Upper lobe of right lung (tissue), 1 donor: ENCODE measurements at regions not wholly inside any gene's neighbourhood (a gene's known extent, or its start where the extent isn't known, plus 50 kb on each side); places are given as distances from the start of the nearest gene placed in this dataset.

Experiments
- ATAC-seq: fragments of 200-7000 bp; cut with Tn5 transposase; one replicate; pipeline ENCODE4 v1.9.1; 2020; ENCODE audit warnings: mild to moderate bottlenecking, moderate library complexity
- DNase-seq: peaks from one replicate; pipeline ENCODE4 v3.0.0-alpha.2; 2020
- H3K27ac ChIP-seq: fragments of 200-600 bp; one replicate; pipeline ENCODE4 v1.8.0; 2022
- H3K27me3 ChIP-seq: fragments of 200-600 bp; one replicate; pipeline ENCODE4 v1.8.0; 2022; ENCODE audit warnings: mild to moderate bottlenecking
- H3K36me3 ChIP-seq: fragments of 200-600 bp; one replicate; pipeline ENCODE4 v1.8.0; 2022
- H3K4me1 ChIP-seq: fragments of 200-600 bp; one replicate; pipeline ENCODE4 v1.8.0; 2022
- H3K4me3 ChIP-seq: fragments of 200-600 bp; one replicate; pipeline ENCODE4 v1.8.0; 2022; ENCODE audit warnings: mild to moderate bottlenecking
- H3K9me3 ChIP-seq: fragments of 200-600 bp; one replicate; pipeline ENCODE4 v1.8.0; 2022
- intact Hi-C: fragments of 100-400 bp; cut with DNase I; formaldehyde crosslinking; loops from one replicate; pipeline ENCODE4 v1.11.0; 2022
- TF ChIP-seq, protein P1 (sequence below): fragments of 200-600 bp; IDR thresholded peaks from one replicate; pipeline ENCODE4 v1.8.0; 2022; ENCODE audit warnings: antibody characterized with exemption
- donor health status: DM: no; HTN: yes; CAD: no; lungs with severe emphysema.

GRCh38 chr3:144049374-144049773, 77.8 kb downstream of the DIPK2A start:
- Histone ChIP-seq H3K4me1 (no peaks in the 10 kb centered on the region), H3K27ac (no peak overlapping the region), H3K27me3 (no peaks in the 10 kb centered on the region), H3K9me3 (no peaks in the 10 kb centered on the region), H3K4me3 (no peak overlapping the region), H3K36me3 (no peaks in the 10 kb centered on the region)
- no peak for DNase-seq
- TF ChIP-seq, protein P1, sequence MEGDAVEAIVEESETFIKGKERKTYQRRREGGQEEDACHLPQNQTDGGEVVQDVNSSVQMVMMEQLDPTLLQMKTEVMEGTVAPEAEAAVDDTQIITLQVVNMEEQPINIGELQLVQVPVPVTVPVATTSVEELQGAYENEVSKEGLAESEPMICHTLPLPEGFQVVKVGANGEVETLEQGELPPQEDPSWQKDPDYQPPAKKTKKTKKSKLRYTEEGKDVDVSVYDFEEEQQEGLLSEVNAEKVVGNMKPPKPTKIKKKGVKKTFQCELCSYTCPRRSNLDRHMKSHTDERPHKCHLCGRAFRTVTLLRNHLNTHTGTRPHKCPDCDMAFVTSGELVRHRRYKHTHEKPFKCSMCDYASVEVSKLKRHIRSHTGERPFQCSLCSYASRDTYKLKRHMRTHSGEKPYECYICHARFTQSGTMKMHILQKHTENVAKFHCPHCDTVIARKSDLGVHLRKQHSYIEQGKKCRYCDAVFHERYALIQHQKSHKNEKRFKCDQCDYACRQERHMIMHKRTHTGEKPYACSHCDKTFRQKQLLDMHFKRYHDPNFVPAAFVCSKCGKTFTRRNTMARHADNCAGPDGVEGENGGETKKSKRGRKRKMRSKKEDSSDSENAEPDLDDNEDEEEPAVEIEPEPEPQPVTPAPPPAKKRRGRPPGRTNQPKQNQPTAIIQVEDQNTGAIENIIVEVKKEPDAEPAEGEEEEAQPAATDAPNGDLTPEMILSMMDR: no peak
- intact Hi-C loops: no loop called here
- ATAC-seq: no peak

DNA sequence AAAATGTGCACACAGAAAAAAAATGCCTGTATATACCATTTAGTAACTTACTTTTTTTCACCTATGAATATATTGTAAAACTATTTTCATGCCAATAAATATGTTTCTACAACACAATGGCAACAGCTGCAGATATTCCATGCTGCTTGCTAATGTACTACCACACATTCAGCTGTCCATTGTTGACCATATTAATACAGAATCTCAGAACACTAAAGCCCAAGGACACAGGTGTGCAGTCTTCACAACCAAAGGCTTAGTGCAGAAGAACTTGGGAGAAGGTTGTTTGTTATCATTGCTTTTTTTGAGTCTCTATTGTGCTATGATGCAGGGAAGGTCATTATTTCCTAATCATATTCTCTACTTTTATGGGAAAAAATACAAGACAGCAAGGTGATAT, 79.6 kb downstream of the DIPK2A start:
- Histone ChIP-seq H3K9me3 (no peaks in the 10 kb centered on the region), H3K27me3 (no peaks in the 10 kb centered on the region), H3K27ac (no peak overlapping the region), H3K36me3 (no peaks in the 10 kb centered on the region), H3K4me1 (no peaks in the 10 kb centered on the region), H3K4me3 (no peak overlapping the region)
- intact Hi-C loops: no loop called here
- TF ChIP-seq, protein P1: no peak
- ATAC-seq (no peak), DNase-seq (no peak)

GRCh38 chr3:144052275-144052674, 80.7 kb downstream of the DIPK2A start:
- Histone ChIP-seq H3K4me3 (no peak overlapping the region), H3K9me3 (no peaks in the 10 kb centered on the region), H3K27me3 (no peaks in the 10 kb centered on the region), H3K36me3 (no peaks in the 10 kb centered on the region), H3K4me1 (no peaks in the 10 kb centered on the region), H3K27ac (no peak overlapping the region)
- intact Hi-C loops: no loop called here
- ATAC-seq (no peak), DNase-seq (no peak)
- TF ChIP-seq, protein P1: no peak

DNA sequence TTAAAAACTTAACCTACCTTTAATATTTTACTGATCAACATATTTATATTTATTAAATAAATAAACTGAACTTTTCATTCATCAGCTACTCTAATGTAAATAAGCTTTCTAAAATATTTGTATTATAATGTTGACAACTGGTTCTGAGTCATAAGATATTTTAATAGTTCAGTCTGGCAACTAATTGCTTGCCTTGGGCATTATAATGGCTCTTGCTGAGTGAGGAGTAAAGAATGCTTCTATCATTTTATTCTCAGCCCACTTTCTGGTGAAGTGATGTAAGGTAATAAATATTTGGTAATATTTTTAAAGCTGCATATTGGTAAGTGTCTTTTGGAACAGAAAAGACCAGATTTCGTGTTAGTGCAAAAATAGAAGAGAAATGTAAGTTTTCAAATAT, 81.5 kb downstream of the DIPK2A start:
- Histone ChIP-seq H3K27ac (no peak overlapping the region), H3K9me3 (no peaks in the 10 kb centered on the region), H3K4me1 (no peaks in the 10 kb centered on the region), H3K4me3 (no peak overlapping the region), H3K27me3 (no peaks in the 10 kb centered on the region), H3K36me3 (no peaks in the 10 kb centered on the region)
- ATAC-seq (no peak), DNase-seq (no peak)
- TF ChIP-seq, protein P1: no peak
- intact Hi-C loops: no loop called here

GRCh38 chr3:144054766-144055165, 83.1 kb downstream of the DIPK2A start:
- DNase-seq (no peak), ATAC-seq (no peak)
- Histone ChIP-seq H3K4me1 (no peaks in the 10 kb centered on the region), H3K9me3 (no peaks in the 10 kb centered on the region), H3K27me3 (no peaks in the 10 kb centered on the region), H3K36me3 (no peaks in the 10 kb centered on the region), H3K27ac (no peak overlapping the region), H3K4me3 (no peak overlapping the region)
- intact Hi-C loops: no loop called here
- TF ChIP-seq, protein P1: no peak

DNA sequence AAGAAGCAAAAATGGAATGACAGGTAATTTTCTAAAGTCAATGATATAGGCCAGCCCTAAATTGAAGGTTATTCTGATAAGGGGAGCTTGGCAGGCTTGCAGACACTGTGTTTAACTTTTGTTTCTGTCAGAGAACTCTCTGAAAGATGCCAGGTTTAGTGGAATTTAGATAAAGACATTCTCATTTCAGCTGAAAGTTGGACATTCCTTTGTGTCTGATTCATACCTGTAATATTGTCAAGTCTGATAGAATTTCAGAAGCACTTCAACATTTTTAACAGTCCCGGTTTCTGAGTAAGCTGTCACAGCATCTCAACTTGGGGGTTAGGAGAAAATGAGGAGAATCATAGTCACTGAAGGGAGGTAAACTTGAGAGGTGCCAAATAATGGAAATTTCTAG, 84.0 kb downstream of the DIPK2A start:
- DNase-seq: no peak
- Histone ChIP-seq H3K27ac (no peak overlapping the region), H3K9me3 (no peaks in the 10 kb centered on the region), H3K4me1 (no peaks in the 10 kb centered on the region), H3K27me3 (no peaks in the 10 kb centered on the region), H3K4me3 (no peak overlapping the region), H3K36me3 (no peaks in the 10 kb centered on the region)
- no peak for ATAC-seq
- intact Hi-C loops: no loop called here
- TF ChIP-seq, protein P1: no peak
